ENCODE measurements at regions not wholly inside any gene's neighbourhood (a gene's known extent, or its start where the extent isn't known, plus 50 kb on each side); places are given as distances from the start of the nearest gene placed in this dataset.

DNA sequence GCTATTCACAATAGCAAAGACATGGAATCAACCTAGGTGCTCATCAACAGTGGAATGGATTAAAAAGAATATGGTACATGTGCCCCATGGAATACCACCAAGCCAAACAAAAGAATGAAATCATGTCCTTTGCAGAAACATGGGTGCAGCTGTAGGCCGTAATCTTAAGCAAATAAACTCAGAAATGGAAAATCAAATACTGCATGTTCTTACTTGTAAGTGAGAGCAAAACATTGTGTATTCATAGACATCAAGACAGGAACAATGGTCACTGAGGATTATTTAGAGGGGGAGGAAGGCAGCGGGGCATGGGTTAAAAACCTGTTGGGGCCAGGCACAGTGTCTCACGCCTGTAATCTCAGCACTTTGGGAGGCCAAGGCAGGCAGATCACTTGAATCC is 304.7 kb upstream of the ROBO2 start:
- no peak for DNase-seq (ENCODE audit: low spot score)
- H3K36me3 ChIP-seq (replicated peaks in 1 of 2; ENCODE audit: control insufficient read depth in 2 of 2, insufficient read depth in 2 of 2, low read length in 2 of 2): no peaks in the 10 kb centered on the region
- WGBS, 2 donors (ENCODE audit: extremely low coverage in 2 of 2, insufficient read length in 2 of 2, insufficient replicate concordance in 1 of 2): no CpG with 5 or more reads among the region's 3 CpGs

DNA sequence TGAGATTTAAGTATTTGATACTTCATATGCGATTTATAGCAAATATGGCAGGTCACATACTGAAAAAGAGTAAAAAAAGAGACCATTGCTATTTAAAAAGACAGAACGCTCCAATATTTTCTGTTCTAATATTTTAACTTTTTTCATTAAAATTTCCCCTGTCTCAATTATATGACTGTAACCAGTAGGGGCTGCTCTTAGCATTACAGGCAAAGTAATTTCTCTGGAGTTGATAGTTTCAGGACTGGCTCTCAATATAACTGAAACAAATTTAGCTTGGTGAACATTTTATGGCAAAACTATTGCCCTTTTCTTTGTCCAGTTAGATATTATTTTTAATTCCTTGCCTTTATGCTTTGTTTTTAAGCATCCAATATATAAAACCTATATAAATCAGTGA is 286.3 kb upstream of the ROBO2 start:
- Histone ChIP-seq H3K79me1 (ENCODE audit: low read depth, low read length) (no peaks in the 10 kb centered on the region), H2BK15ac (ENCODE audit: low read length) (no peak overlapping the region), H3K27ac (replicated peaks; ENCODE audit: low read length) (no peak overlapping the region), H2BK12ac (ENCODE audit: low read length) (no peak overlapping the region), H3K18ac (ENCODE audit: low read length) (no peak overlapping the region), H3K4me2 (ENCODE audit: insufficient read depth, low read length, poor library complexity, severe bottlenecking) (no peak overlapping the region), H2AFZ (ENCODE audit: low read length) (no peak overlapping the region), H2AK5ac (ENCODE audit: low read depth, low read length) (no peak overlapping the region), H2BK5ac (ENCODE audit: low read length) (no peak overlapping the region), H3K4me1 (ENCODE audit: control insufficient read depth in 2 of 2, insufficient read depth in 1 of 2, low read depth in 1 of 2, low read length in 2 of 2) (no peaks in the 10 kb centered on the region), H2BK120ac (ENCODE audit: low read depth, low read length) (no peak overlapping the region), H3K9me3 (replicated peaks in 1 of 2; ENCODE audit: control insufficient read depth in 2 of 2, insufficient read depth in 1 of 2, low read depth in 1 of 2, low read length in 2 of 2) (no peaks in the 10 kb centered on the region), H3K36me3 (replicated peaks in 1 of 2; ENCODE audit: control insufficient read depth in 2 of 2, insufficient read depth in 2 of 2, low read length in 2 of 2) (no peaks in the 10 kb centered on the region), H4K91ac (ENCODE audit: low read depth, low read length, poor library complexity) (no peak overlapping the region), H3K14ac (ENCODE audit: low read length) (no peak overlapping the region), H4K8ac (ENCODE audit: low read depth, low read length) (no peak overlapping the region), H3K4ac (ENCODE audit: low read length) (no peak overlapping the region), H3K27me3 (ENCODE audit: control insufficient read depth in 3 of 3, insufficient read depth in 3 of 3, low read depth in 1 of 3, low read length in 3 of 3) (no peaks in the 10 kb centered on the region), H3K4me3 (ENCODE audit: low read length in 2 of 2) (no peak overlapping the region), H3K9ac (ENCODE audit: low read depth, low read length, poor library complexity) (no peak overlapping the region), H3K23ac (ENCODE audit: low read depth, low read length, poor library complexity) (no peak overlapping the region)
- no CpG with 5 or more reads among the region's 2 CpGs for WGBS, 2 donors (ENCODE audit: extremely low coverage in 2 of 2, insufficient read length in 2 of 2, insufficient replicate concordance in 1 of 2)
- DNase-seq (ENCODE audit: low spot score): no peak

More for the DNA sequence above, 304.7 kb upstream of the ROBO2 start:
- no peaks in the 10 kb centered on the region for H3K27me3 ChIP-seq (ENCODE audit: control insufficient read depth in 3 of 3, insufficient read depth in 3 of 3, low read depth in 1 of 3, low read length in 3 of 3)
- no peaks in the 10 kb centered on the region for H3K9me3 ChIP-seq (replicated peaks in 1 of 2; ENCODE audit: control insufficient read depth in 2 of 2, insufficient read depth in 1 of 2, low read depth in 1 of 2, low read length in 2 of 2)
- H3K79me1 ChIP-seq (ENCODE audit: low read depth, low read length): no peaks in the 10 kb centered on the region
- no peak overlapping the region for H2BK120ac ChIP-seq (ENCODE audit: low read depth, low read length)
- no peak overlapping the region for H3K9ac ChIP-seq (ENCODE audit: low read depth, low read length, poor library complexity)
- no peak overlapping the region for H4K91ac ChIP-seq (ENCODE audit: low read depth, low read length, poor library complexity)
- no peak overlapping the region for H3K18ac ChIP-seq (ENCODE audit: low read length)
- H3K4me2 ChIP-seq (ENCODE audit: insufficient read depth, low read length, poor library complexity, severe bottlenecking): no peak overlapping the region
- no peak overlapping the region for H3K14ac ChIP-seq (ENCODE audit: low read length)
- H3K23ac ChIP-seq (ENCODE audit: low read depth, low read length, poor library complexity): no peak overlapping the region
- no peak overlapping the region for H3K4me3 ChIP-seq (ENCODE audit: low read length in 2 of 2)
- H2BK15ac ChIP-seq (ENCODE audit: low read length): no peak overlapping the region
- H3K4me1 ChIP-seq (ENCODE audit: control insufficient read depth in 2 of 2, insufficient read depth in 1 of 2, low read depth in 1 of 2, low read length in 2 of 2): no peaks in the 10 kb centered on the region
- H2AFZ ChIP-seq (ENCODE audit: low read length): no peak overlapping the region
- H3K27ac ChIP-seq (replicated peaks; ENCODE audit: low read length): no peak overlapping the region
- H2BK5ac ChIP-seq (ENCODE audit: low read length): no peak overlapping the region
- H3K4ac ChIP-seq (ENCODE audit: low read length): no peak overlapping the region
- H2AK5ac ChIP-seq (ENCODE audit: low read depth, low read length): no peak overlapping the region
- H2BK12ac ChIP-seq (ENCODE audit: low read length): no peak overlapping the region
- H4K8ac ChIP-seq (ENCODE audit: low read depth, low read length): no peak overlapping the region

DNA sequence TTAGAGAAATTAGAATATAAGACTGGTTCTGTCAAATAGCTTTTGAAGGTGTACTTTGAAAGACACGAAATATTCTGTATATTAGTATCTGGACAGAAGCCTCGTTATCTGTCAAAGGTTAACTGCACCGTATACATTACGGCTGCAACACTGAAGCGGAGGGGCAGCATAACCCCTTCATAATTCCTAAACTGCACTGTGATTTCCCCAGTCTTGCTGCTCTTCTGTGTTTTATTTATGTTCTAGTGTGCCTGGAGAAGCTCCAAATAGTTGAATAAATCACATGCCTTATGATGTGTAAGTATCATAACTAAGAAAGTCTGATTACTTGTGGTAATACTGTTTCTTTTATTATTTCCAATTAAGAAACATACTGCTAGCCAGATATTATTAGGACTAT is 285.7 kb upstream of the ROBO2 start:
- H2AK5ac ChIP-seq (ENCODE audit: low read depth, low read length): no peak overlapping the region
- H3K23ac ChIP-seq (ENCODE audit: low read depth, low read length, poor library complexity): no peak overlapping the region
- H2BK5ac ChIP-seq (ENCODE audit: low read length): no peak overlapping the region
- no peak overlapping the region for H2BK15ac ChIP-seq (ENCODE audit: low read length)
- no peaks in the 10 kb centered on the region for H3K79me1 ChIP-seq (ENCODE audit: low read depth, low read length)
- no peak overlapping the region for H3K4ac ChIP-seq (ENCODE audit: low read length)
- no peak overlapping the region for H4K91ac ChIP-seq (ENCODE audit: low read depth, low read length, poor library complexity)
- no CpG with 5 or more reads among the region's 5 CpGs for WGBS, 2 donors (ENCODE audit: extremely low coverage in 2 of 2, insufficient read length in 2 of 2, insufficient replicate concordance in 1 of 2)
- H2AFZ ChIP-seq (ENCODE audit: low read length): no peak overlapping the region
- no peak for DNase-seq (ENCODE audit: low spot score)
- no peak overlapping the region for H3K4me3 ChIP-seq (ENCODE audit: low read length in 2 of 2)
- no peak overlapping the region for H3K4me2 ChIP-seq (ENCODE audit: insufficient read depth, low read length, poor library complexity, severe bottlenecking)
- no peaks in the 10 kb centered on the region for H3K36me3 ChIP-seq (replicated peaks in 1 of 2; ENCODE audit: control insufficient read depth in 2 of 2, insufficient read depth in 2 of 2, low read length in 2 of 2)
- no peak overlapping the region for H3K18ac ChIP-seq (ENCODE audit: low read length)
- no peak overlapping the region for H2BK12ac ChIP-seq (ENCODE audit: low read length)
- no peak overlapping the region for H4K8ac ChIP-seq (ENCODE audit: low read depth, low read length)
- no peak overlapping the region for H2BK120ac ChIP-seq (ENCODE audit: low read depth, low read length)
- no peak overlapping the region for H3K14ac ChIP-seq (ENCODE audit: low read length)
- no peaks in the 10 kb centered on the region for H3K4me1 ChIP-seq (ENCODE audit: control insufficient read depth in 2 of 2, insufficient read depth in 1 of 2, low read depth in 1 of 2, low read length in 2 of 2)
- no peaks in the 10 kb centered on the region for H3K9me3 ChIP-seq (replicated peaks in 1 of 2; ENCODE audit: control insufficient read depth in 2 of 2, insufficient read depth in 1 of 2, low read depth in 1 of 2, low read length in 2 of 2)
- H3K9ac ChIP-seq (ENCODE audit: low read depth, low read length, poor library complexity): no peak overlapping the region
- no peaks in the 10 kb centered on the region for H3K27me3 ChIP-seq (ENCODE audit: control insufficient read depth in 3 of 3, insufficient read depth in 3 of 3, low read depth in 1 of 3, low read length in 3 of 3)
- no peak overlapping the region for H3K27ac ChIP-seq (replicated peaks; ENCODE audit: low read length)

DNA sequence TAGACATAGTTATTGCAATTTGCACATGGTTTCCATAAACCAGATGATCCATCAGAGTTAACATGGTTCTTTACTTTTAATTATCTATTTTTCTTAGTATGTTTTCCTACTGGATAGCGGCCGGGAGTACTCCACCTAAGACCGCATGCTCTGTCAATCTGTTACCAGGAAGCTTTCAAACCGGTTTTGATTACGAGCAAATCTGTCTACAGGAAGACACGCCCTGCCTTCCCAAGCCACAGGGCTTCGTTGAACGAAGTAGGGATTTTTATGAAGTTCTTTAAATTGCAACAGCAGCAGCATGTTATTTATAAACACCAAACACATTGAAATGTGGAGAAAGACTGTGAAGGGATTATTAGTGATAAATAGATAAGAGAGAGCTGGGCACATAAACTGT is 283.3 kb upstream of the ROBO2 start:
- no CpG with 5 or more reads among the region's 8 CpGs for WGBS, 2 donors (ENCODE audit: extremely low coverage in 2 of 2, insufficient read length in 2 of 2, insufficient replicate concordance in 1 of 2)
- Histone ChIP-seq H3K27ac (replicated peaks; ENCODE audit: low read length) (no peak overlapping the region), H3K9me3 (replicated peaks in 1 of 2; ENCODE audit: control insufficient read depth in 2 of 2, insufficient read depth in 1 of 2, low read depth in 1 of 2, low read length in 2 of 2) (no peaks in the 10 kb centered on the region), H2AFZ (ENCODE audit: low read length) (no peak overlapping the region), H3K23ac (ENCODE audit: low read depth, low read length, poor library complexity) (no peak overlapping the region), H3K79me1 (ENCODE audit: low read depth, low read length) (no peaks in the 10 kb centered on the region), H3K14ac (ENCODE audit: low read length) (no peak overlapping the region), H4K91ac (ENCODE audit: low read depth, low read length, poor library complexity) (no peak overlapping the region), H3K4me2 (ENCODE audit: insufficient read depth, low read length, poor library complexity, severe bottlenecking) (no peak overlapping the region), H2AK5ac (ENCODE audit: low read depth, low read length) (no peak overlapping the region), H3K4ac (ENCODE audit: low read length) (no peak overlapping the region), H3K9ac (ENCODE audit: low read depth, low read length, poor library complexity) (no peak overlapping the region), H3K18ac (ENCODE audit: low read length) (no peak overlapping the region), H2BK12ac (ENCODE audit: low read length) (no peak overlapping the region), H4K8ac (ENCODE audit: low read depth, low read length) (no peak overlapping the region), H2BK120ac (ENCODE audit: low read depth, low read length) (no peak overlapping the region), H3K4me1 (ENCODE audit: control insufficient read depth in 2 of 2, insufficient read depth in 1 of 2, low read depth in 1 of 2, low read length in 2 of 2) (no peaks in the 10 kb centered on the region), H2BK15ac (ENCODE audit: low read length) (no peak overlapping the region), H3K4me3 (ENCODE audit: low read length in 2 of 2) (no peak overlapping the region), H2BK5ac (ENCODE audit: low read length) (no peak overlapping the region), H3K36me3 (replicated peaks in 1 of 2; ENCODE audit: control insufficient read depth in 2 of 2, insufficient read depth in 2 of 2, low read length in 2 of 2) (no peaks in the 10 kb centered on the region), H3K27me3 (ENCODE audit: control insufficient read depth in 3 of 3, insufficient read depth in 3 of 3, low read depth in 1 of 3, low read length in 3 of 3) (no peaks in the 10 kb centered on the region)
- no peak for DNase-seq (ENCODE audit: low spot score)

All from neuronal stem cell (in vitro differentiated cells).